Esophagus squamous epithelium (tissue), 5 donors: ENCODE measurements at regions not wholly inside any gene's neighbourhood (a gene's known extent, or its start where the extent isn't known, plus 50 kb on each side); places are given as distances from the start of the nearest gene placed in this dataset.

Source experiments
- DNase-seq: peaks from one replicate; lab custom pipeline; 2025; lab: John Stamatoyannopoulos, UW
- H3K27ac ChIP-seq, 4 donors: fragments of 200-600 bp; sonication (generic); one replicate each; pipeline ENCODE4 v1.5.1; 2016 to 2019; ENCODE audit warnings: mild to moderate bottlenecking in 1 of 4
- H3K27me3 ChIP-seq, 4 donors: fragments of 200-600 bp; sonication (generic); 1 replicate in 3 of 4; 2 replicates in 1 of 4; pipeline versions ENCODE4 v1.5.1 to v1.6.0; 2017 to 2021; ENCODE audit warnings: antibody characterized with exemption in 1 of 4
- H3K36me3 ChIP-seq, 3 donors: fragments of 200-600 bp; sonication (generic); one replicate each; pipeline ENCODE4 v1.5.1; 2016 to 2019
- H3K4me1 ChIP-seq, 3 donors: fragments of 200-600 bp; sonication (generic); one replicate each; pipeline ENCODE4 v1.5.1; 2017 to 2019
- H3K4me3 ChIP-seq, 4 donors: fragments of 200-600 bp; sonication (generic); 1 replicate in 3 of 4; 2 replicates in 1 of 4; pipeline ENCODE4 v1.5.1; 2016 to 2019; ENCODE audit warnings: mild to moderate bottlenecking in 2 of 4, moderate library complexity in 1 of 4
- H3K9me3 ChIP-seq, 3 donors: fragments of 200-600 bp; sonication (generic); one replicate each; pipeline ENCODE4 v1.5.1; 2016 to 2019
- POLR2A ChIP-seq, 4 donors: fragments of 450-650 bp; IDR thresholded peaks; one replicate each; pipeline ENCODE4 v1.6.1; 2017; ENCODE audit warnings: antibody characterized with exemption in 4 of 4, mild to moderate bottlenecking in 4 of 4, moderate library complexity in 3 of 4
- WGBS, 2 donors: methylation state at CpG; one replicate each; pipeline ENCODE4 v1.1.5; 2018; 5-methylcytosine and 5-hydroxymethylcytosine counted together
- intact Hi-C: fragments of 100-400 bp; cut with DNase I; formaldehyde crosslinking; loops from one replicate; pipeline ENCODE4 v1.15.0; 2022
- TF ChIP-seq, protein P1 (sequence below), 6 experiments: fragments of 450-650 bp in 4 of 6; fragments of 200-600 bp in 2 of 6; sonication (generic) in 2 of 6; IDR thresholded peaks; one replicate each; pipeline ENCODE4 v1.5.1; 2016 to 2019; ENCODE audit warnings: antibody characterized with exemption in 6 of 6, mild to moderate bottlenecking in 4 of 6, moderate library complexity in 4 of 6
- donor health status: DM: yes; HTN: yes; CAD: no.

DNA sequence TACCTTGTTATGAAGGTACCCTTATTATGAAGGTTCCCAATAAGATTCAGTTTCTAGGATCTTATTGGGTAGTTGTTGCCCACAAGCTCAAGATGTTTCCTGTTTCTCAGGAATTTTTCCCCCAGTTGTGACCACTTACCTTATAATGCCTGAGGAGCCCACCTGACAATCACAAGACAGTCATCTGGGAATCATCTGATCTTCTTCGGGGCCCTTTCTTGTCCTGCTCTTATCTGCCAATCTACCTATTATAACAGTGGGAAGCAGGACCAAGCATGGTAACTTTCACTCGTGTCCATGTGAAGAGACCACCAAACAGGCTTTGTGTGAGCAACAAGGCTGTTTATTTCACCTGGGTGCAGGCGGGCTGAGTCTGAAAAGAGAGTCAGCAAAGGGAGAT is 825.5 kb downstream of the BCL11B start:
- Histone ChIP-seq H3K4me3 (no peak overlapping the region), H3K27ac (no peak overlapping the region), H3K4me1 (no peaks in the 10 kb centered on the region), H3K36me3 (no peaks in the 10 kb centered on the region), H3K27me3 (peaks cover 0 to 4% (median 0%) of the 10 kb centered on the region in 4 donors), H3K9me3 (no peaks in the 10 kb centered on the region)
- 71 to 92% methylated on average over 1 to 2 of the region's 3 CpGs for WGBS, 2 donors
- DNase-seq: no peak
- intact Hi-C loops: no loop called here
- TF ChIP-seq POLR2A (IDR thresholded peaks at IDR 0.05): no peak
- TF ChIP-seq, protein P1, sequence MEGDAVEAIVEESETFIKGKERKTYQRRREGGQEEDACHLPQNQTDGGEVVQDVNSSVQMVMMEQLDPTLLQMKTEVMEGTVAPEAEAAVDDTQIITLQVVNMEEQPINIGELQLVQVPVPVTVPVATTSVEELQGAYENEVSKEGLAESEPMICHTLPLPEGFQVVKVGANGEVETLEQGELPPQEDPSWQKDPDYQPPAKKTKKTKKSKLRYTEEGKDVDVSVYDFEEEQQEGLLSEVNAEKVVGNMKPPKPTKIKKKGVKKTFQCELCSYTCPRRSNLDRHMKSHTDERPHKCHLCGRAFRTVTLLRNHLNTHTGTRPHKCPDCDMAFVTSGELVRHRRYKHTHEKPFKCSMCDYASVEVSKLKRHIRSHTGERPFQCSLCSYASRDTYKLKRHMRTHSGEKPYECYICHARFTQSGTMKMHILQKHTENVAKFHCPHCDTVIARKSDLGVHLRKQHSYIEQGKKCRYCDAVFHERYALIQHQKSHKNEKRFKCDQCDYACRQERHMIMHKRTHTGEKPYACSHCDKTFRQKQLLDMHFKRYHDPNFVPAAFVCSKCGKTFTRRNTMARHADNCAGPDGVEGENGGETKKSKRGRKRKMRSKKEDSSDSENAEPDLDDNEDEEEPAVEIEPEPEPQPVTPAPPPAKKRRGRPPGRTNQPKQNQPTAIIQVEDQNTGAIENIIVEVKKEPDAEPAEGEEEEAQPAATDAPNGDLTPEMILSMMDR (IDR thresholded peaks at IDR 0.05): no peak

DNA sequence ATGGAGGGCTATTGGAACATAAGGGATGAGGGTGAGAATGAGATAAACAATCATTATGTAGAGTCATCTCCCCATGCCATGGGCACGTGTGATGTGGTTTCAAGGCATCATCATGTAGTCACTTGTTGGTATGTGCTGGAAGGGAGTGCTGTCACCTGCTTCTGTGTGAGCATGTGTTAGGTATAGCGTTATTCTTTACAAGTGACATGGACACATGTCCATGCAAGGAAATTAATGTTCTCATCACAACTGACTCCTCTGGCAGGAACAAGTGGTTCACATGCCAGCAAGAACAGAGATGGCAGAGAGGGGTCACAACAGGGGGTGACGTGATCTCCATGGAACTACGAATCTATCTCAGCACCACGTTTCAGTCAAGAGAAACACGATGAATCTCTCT is 815.8 kb downstream of the BCL11B start:
- Histone ChIP-seq H3K36me3 (no peaks in the 10 kb centered on the region), H3K9me3 (no peaks in the 10 kb centered on the region), H3K4me3 (no peak overlapping the region), H3K27me3 (no peaks in the 10 kb centered on the region), H3K27ac (no peak overlapping the region), H3K4me1 (no peaks in the 10 kb centered on the region)
- intact Hi-C loops: no loop called here
- TF ChIP-seq, protein P1 (IDR thresholded peaks at IDR 0.05): no peak
- no peak for TF ChIP-seq POLR2A (IDR thresholded peaks at IDR 0.05)
- WGBS, 2 donors: 77 to 86% methylated on average over 6 of the region's 6 CpGs
- DNase-seq: no peak

DNA sequence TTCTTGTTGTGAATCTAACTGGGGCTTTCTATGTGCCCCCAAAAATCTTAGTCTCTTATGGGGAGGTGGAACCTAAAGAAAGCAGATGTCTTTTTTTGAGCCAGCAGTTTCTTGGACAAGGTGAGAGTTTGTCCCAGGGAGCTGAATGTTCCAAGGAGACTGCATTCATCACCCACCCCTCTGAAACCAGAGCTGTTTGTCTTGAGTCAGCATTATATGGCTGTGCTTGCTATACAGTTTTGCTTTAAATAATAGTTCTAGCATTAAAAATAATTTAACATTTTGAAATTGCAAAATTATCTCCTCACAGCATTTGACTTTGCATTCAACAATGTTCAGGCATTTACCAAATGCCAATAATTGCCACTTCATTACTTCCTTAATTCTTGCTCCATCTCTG is 813.3 kb downstream of the BCL11B start:
- Histone ChIP-seq H3K4me1 (no peaks in the 10 kb centered on the region), H3K27ac (no peak overlapping the region), H3K36me3 (no peaks in the 10 kb centered on the region), H3K9me3 (no peaks in the 10 kb centered on the region), H3K4me3 (no peak overlapping the region), H3K27me3 (peaks cover 0 to 10% (median 0%) of the 10 kb centered on the region in 4 donors)
- DNase-seq: no peak
- intact Hi-C loops: no loop called here
- no peak for TF ChIP-seq POLR2A (IDR thresholded peaks at IDR 0.05)
- TF ChIP-seq, protein P1 (IDR thresholded peaks at IDR 0.05): no peak

DNA sequence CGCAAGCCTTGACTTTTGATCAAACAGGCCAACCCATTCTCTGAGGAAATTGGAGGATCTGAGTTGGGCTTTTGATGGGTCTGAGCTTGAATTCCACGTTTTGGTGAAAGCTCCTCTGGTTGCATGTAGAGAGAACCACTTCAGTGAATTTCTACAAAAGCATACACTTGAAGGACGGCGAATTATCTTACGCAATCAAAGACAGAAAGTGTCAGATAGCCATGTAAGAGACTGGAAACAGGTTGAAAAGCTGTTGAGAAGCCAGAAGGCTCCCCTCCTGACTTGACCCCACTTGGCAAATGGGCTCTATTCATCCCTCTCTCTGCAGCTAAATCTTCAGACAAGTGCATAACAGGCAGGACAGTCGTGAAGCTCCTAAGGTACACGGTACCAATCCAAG is 809.1 kb downstream of the BCL11B start:
- WGBS, 2 donors: 71 to 74% methylated on average over 7 of the region's 7 CpGs
- DNase-seq: no peak
- no peak overlapping the region for H3K27ac ChIP-seq
- TF ChIP-seq, protein P1 (IDR thresholded peaks at IDR 0.05): no peak
- TF ChIP-seq POLR2A (IDR thresholded peaks at IDR 0.05): no peak
- H3K4me3 ChIP-seq: no peak overlapping the region
- no peaks in the 10 kb centered on the region for H3K36me3 ChIP-seq
- peaks cover 0 to 14% (median 5%) of the 10 kb centered on the region in 3 donors for H3K4me1 ChIP-seq
- H3K9me3 ChIP-seq: no peaks in the 10 kb centered on the region
- intact Hi-C loops: no loop called here
- H3K27me3 ChIP-seq: peaks cover 0 to 17% (median 0%) of the 10 kb centered on the region in 4 donors

DNA sequence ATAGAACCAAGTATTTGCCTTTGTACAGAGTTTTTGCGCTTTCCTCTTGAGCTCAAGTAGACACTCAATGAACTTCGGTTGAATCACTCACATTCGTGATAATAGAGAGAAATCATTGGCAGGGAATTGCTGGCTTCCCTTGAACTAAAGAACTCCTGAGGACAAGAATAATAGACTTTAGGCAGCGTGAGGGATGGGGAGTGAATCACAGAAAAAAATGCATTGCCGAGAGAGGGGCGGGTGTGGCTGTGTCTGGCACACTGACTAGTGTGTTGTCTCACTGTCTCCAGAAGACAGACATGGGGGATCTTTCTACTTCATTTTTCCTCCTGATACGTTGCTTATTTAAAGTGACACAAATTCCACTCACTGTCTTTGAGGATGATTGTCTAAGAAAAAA is 805.2 kb downstream of the BCL11B start:
- no peak for TF ChIP-seq POLR2A (IDR thresholded peaks at IDR 0.05)
- WGBS, 2 donors: 26 to 37% methylated on average over 7 of the region's 7 CpGs
- peaks cover 0 to 29% (median 0%) of the 10 kb centered on the region in 4 donors for H3K27me3 ChIP-seq
- no peak for DNase-seq
- H3K36me3 ChIP-seq: no peaks in the 10 kb centered on the region
- peak overlapping the region in 1 of 4 donors; percentile 30 for H3K27ac ChIP-seq
- H3K9me3 ChIP-seq: no peaks in the 10 kb centered on the region
- intact Hi-C loops: no loop called here
- H3K4me1 ChIP-seq: peaks cover 0 to 20% (median 5%) of the 10 kb centered on the region in 3 donors
- H3K4me3 ChIP-seq: no peak overlapping the region

DNA sequence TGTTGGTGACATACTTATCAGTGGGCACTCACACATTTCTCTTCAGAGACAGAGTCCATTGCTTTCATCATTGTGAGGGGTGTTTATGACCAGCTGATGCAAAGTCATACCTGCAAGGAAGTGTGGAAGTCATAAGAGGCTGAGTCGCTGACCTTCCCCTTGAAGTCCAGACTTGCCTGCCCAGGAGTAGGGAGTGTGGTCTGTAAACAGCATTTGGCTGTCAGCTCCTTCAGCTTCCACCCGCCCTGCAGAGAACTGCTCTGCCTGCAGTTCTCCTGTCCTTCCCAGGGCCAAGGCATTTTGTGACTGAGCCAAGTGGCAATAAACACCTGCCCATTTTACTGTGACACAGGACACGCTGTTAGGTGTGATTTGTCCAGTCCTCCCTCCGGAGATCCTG is 801.3 kb downstream of the BCL11B start:
- DNase-seq: no peak
- intact Hi-C loops: no loop called here
- no peak for TF ChIP-seq POLR2A (IDR thresholded peaks at IDR 0.05)
- TF ChIP-seq, protein P1 (IDR thresholded peaks at IDR 0.05): no peak
- H3K4me3 ChIP-seq: no peak overlapping the region
- no peak overlapping the region for H3K27ac ChIP-seq
- H3K36me3 ChIP-seq: no peaks in the 10 kb centered on the region
- WGBS, 2 donors: 73 to 83% methylated on average over 3 to 4 of the region's 4 CpGs
- no peaks in the 10 kb centered on the region for H3K9me3 ChIP-seq
- H3K4me1 ChIP-seq: peaks cover 0 to 20% (median 5%) of the 10 kb centered on the region in 3 donors
- peaks cover 0 to 19% (median 0%) of the 10 kb centered on the region in 4 donors for H3K27me3 ChIP-seq
